Epithelial cell of proximal tubule (primary cell): ENCODE measurements at regions not wholly inside any gene's neighbourhood (a gene's known extent, or its start where the extent isn't known, plus 50 kb on each side); places are given as distances from the start of the nearest gene placed in this dataset.

ENCODE experiments used
- DNase-seq: peaks from one replicate; pipeline ENCODE4 v3.0.0-alpha.2; 2011; ENCODE audit warnings: low read depth
- H3K4me3 ChIP-seq: 2 replicates; pipeline ENCODE4 v1.5.1; 2011; ENCODE audit warnings: low read depth, mild to moderate bottlenecking, low read length
- TF ChIP-seq, protein P1 (sequence below): conservative IDR thresholded peaks from 2 replicates; pipeline ENCODE4 v1.5.1; 2012; ENCODE audit warnings: low read depth, mild to moderate bottlenecking, low read length

DNA sequence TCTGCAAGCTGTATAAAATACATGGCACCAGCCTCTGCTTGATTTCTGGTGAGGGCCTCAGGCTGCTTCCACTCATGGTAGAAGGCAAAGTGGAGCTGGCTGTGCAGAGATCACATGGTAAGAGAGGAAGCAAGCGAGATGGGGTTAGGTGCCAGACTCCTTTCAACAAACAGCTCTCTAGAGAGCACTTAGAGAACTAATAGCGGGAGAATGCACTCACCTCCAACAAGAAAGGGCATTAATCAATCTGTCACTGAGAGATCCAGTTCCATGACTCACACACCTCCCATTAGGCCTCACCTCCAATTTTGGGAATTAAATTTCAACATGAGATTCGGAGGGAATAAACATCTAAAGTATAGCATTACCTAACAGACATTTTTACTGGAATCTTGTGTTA is 644.1 kb upstream of the ARRDC4 start:
- DNase-seq = no peak
- H3K4me3 ChIP-seq = no peak overlapping the region
- TF ChIP-seq, protein P1, sequence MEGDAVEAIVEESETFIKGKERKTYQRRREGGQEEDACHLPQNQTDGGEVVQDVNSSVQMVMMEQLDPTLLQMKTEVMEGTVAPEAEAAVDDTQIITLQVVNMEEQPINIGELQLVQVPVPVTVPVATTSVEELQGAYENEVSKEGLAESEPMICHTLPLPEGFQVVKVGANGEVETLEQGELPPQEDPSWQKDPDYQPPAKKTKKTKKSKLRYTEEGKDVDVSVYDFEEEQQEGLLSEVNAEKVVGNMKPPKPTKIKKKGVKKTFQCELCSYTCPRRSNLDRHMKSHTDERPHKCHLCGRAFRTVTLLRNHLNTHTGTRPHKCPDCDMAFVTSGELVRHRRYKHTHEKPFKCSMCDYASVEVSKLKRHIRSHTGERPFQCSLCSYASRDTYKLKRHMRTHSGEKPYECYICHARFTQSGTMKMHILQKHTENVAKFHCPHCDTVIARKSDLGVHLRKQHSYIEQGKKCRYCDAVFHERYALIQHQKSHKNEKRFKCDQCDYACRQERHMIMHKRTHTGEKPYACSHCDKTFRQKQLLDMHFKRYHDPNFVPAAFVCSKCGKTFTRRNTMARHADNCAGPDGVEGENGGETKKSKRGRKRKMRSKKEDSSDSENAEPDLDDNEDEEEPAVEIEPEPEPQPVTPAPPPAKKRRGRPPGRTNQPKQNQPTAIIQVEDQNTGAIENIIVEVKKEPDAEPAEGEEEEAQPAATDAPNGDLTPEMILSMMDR = no peak

DNA sequence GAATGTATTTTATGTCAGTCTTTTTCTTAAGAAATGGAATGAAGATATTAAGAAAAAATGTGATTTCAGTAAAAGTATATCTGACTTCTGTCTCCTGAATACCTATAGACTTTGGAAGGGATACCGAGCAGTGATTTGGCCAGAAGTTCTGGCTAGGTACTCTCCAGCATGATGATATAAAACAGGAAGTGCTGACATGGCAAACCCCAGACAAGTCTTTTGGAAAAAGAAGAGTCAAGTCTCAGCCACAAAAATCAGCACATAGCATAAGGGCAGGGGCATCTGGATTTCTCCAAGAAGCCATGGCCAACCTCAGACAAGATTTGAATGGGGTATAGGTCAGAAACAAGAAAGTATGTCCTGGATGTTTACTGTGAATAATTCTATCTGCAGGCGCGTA is 643.3 kb upstream of the ARRDC4 start:
- no peak overlapping the region for H3K4me3 ChIP-seq

DNA sequence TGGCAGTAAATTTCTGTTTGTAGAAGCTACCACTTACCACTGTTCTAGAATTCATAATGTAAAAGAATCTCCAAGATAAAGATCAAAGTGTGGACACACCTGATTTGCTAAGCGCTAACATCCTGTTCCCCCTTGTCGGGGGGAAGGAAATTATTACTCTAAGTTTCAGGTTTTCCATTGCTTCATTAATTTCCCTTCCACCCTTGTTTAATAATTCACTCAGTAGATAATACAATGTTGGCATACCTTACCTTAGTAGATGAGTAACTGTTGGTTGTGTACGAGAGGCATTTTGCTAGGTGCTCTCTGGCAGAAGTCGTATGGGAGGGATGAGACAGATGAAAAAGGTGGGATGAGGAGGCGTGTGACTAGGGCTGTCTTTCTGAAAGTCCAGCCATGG is 641.2 kb upstream of the ARRDC4 start:
- H3K4me3 ChIP-seq = no peak overlapping the region
- TF ChIP-seq, protein P1 = no peak
- peak; percentile 31 for DNase-seq

More for the DNA sequence above, 643.3 kb upstream of the ARRDC4 start:
- TF ChIP-seq, protein P1 = no peak
- DNase-seq = no peak

DNA sequence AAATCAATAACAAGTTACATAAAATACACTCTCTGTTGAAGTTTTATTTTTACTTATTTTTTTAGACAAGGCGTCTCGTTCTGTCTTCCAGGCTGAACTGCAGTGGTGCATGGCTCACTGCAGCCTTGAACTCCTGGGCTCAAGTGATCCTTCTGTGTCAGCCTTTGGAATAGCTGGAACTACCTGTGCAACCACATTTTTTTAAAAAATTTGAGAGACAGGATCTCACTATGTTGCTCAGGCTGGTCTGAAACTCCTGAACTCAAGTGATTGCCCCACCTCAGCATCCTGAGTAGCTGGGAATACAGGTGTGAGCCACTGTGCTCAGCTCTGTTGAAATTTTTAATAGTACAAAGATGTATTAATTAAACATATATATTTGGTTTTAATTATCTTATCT is 614.3 kb upstream of the ARRDC4 start:
- DNase-seq = no peak
- no peak overlapping the region for H3K4me3 ChIP-seq
- TF ChIP-seq, protein P1 = no peak

DNA sequence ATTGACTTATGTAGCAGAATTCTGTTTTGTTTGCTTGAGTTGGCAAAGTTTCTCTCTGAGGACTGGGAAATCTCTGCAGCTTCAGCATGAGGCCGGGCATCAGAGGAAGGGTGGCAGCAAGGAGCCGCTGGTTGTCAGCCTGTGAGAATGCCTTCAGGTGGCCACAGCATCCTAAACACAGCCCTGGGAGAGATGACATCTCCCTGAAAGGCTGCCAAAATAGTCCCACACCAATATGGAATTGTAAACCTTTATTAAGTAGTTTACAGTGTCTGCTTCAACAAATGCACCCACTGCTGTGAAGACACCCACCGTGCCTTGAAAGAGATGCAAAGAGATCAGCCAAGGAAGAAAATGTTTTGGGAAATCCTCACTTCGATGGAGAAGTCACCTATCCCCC is 609.7 kb upstream of the ARRDC4 start:
- DNase-seq = no peak
- H3K4me3 ChIP-seq = no peak overlapping the region
- TF ChIP-seq, protein P1 = no peak

DNA sequence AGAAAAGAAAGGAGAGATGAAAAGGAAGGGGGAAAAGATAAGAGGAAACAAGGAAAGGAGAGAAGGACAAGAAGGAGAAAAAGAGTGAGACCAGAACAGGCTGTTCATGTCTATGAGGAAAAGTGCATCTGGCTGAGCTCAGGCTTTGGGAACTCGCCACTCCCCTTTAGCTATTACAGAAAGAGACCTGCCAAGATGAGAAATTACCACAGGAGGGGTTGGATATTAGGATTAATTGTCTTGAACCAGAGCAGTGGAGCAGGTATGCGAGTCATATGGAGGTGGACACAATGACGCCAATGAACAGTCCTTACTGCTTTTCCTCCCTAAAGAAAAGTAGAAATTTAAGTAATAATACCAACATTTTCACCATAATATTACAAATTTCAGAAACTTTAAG is 577.0 kb upstream of the ARRDC4 start:
- DNase-seq = no peak
- no peak overlapping the region for H3K4me3 ChIP-seq
- TF ChIP-seq, protein P1 = no peak

DNA sequence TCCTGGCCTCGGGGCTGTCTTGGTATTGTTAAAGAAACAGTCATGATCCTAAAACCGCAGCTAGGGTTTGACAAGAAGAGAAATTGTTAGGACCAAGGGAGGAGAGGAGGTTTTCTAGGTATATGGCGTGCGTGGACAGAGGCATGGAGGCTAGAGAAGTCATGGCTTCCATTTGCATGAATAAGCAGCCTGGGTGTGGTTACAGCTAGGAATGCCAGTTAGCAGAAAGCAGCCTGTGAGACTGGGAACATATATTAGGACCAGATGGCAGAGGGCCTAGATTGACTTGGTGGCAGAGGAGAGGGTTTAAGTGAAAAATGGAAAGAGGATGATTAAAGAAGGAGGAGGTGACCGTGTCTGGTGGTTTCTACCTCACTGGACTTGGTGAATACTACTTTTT is 573.6 kb upstream of the ARRDC4 start:
- no peak for DNase-seq
- H3K4me3 ChIP-seq = no peak overlapping the region
- TF ChIP-seq, protein P1 = no peak
